GM19328 (cell line): ENCODE measurements at regions not wholly inside any gene's neighbourhood (a gene's known extent, or its start where the extent isn't known, plus 50 kb on each side); places are given as distances from the start of the nearest gene placed in this dataset.
A peak's percentile ranks its signal among the peaks of the same experiment; 100 is the strongest.

Source experiments
- ATAC-seq: cut with Tn5 transposase; IDR thresholded peaks from one replicate; pipeline ENCODE4 v1.9.1; 2021; ENCODE audit warnings: mild to moderate bottlenecking, moderate library complexity; ENCODE audit not compliant: unreplicated experiment

- ATAC-seq: no peak
These were observed 176.5 kb downstream of the SNX18 start for GRCh38 chr5:54693936-54694657.

- ATAC-seq: no peak
These were observed 175.1 kb downstream of the SNX18 start for GRCh38 chr5:54692631-54693030.

- ATAC-seq: no peak
These were observed 174.1 kb downstream of the SNX18 start for GRCh38 chr5:54691656-54692055.

- no peak for ATAC-seq
These were observed 172.1 kb downstream of the SNX18 start for GRCh38 chr5:54689411-54690251.

GRCh38 chr5:54680998-54681397 is 163.4 kb downstream of the SNX18 start:
- ATAC-seq: no peak

- no peak for ATAC-seq
These were observed 162.1 kb downstream of the SNX18 start for GRCh38 chr5:54679686-54680085.

- ATAC-seq: no peak
These were observed 161.2 kb downstream of the SNX18 start for GRCh38 chr5:54678737-54679136.

GRCh38 chr5:54676481-54677340 is 159.2 kb downstream of the SNX18 start:
- no peak for ATAC-seq

GRCh38 chr5:54673523-54674225 is 156.1 kb downstream of the SNX18 start:
- ATAC-seq: peak; percentile 57

- ATAC-seq: no peak
These were observed 155.3 kb downstream of the SNX18 start for GRCh38 chr5:54672871-54673270.

- no peak for ATAC-seq
These were observed 154.1 kb downstream of the SNX18 start for GRCh38 chr5:54671681-54672080.

- no peak for ATAC-seq
These were observed 153.6 kb downstream of the SNX18 start for GRCh38 chr5:54671111-54671531.

GRCh38 chr5:54670281-54670680 is 152.7 kb downstream of the SNX18 start:
- ATAC-seq: no peak

GRCh38 chr5:54669845-54670244 is 152.3 kb downstream of the SNX18 start:
- no peak for ATAC-seq

GRCh38 chr5:54669285-54669684 is 151.7 kb downstream of the SNX18 start:
- ATAC-seq: no peak

- no peak for ATAC-seq
These were observed 150.5 kb downstream of the SNX18 start for GRCh38 chr5:54668096-54668495.

- ATAC-seq: no peak
These were observed 149.6 kb downstream of the SNX18 start for GRCh38 chr5:54667136-54667535.

- ATAC-seq: no peak
These were observed 146.3 kb downstream of the SNX18 start for GRCh38 chr5:54663866-54664265.

GRCh38 chr5:54661111-54661510 is 143.6 kb downstream of the SNX18 start:
- no peak for ATAC-seq

GRCh38 chr5:54659700-54660131 is 142.2 kb downstream of the SNX18 start:
- no peak for ATAC-seq

- no peak for ATAC-seq
These were observed 140.5 kb downstream of the SNX18 start for GRCh38 chr5:54658010-54658409.
